22Rv1 (cell line): ENCODE measurements at regions not wholly inside any gene's neighbourhood (a gene's known extent, or its start where the extent isn't known, plus 50 kb on each side); places are given as distances from the start of the nearest gene placed in this dataset.

Source experiments
- CTCF ChIP-seq: fragments of 450-650 bp; IDR thresholded peaks from 2 replicates; pipeline ENCODE4 v1.5.1; 2017; ENCODE audit warnings: mild to moderate bottlenecking
- ZFX ChIP-seq: fragments of 450-650 bp; IDR thresholded peaks from 2 replicates; pipeline ENCODE4 v1.6.1; 2017; ENCODE audit warnings: antibody characterized with exemption, borderline replicate concordance

DNA sequence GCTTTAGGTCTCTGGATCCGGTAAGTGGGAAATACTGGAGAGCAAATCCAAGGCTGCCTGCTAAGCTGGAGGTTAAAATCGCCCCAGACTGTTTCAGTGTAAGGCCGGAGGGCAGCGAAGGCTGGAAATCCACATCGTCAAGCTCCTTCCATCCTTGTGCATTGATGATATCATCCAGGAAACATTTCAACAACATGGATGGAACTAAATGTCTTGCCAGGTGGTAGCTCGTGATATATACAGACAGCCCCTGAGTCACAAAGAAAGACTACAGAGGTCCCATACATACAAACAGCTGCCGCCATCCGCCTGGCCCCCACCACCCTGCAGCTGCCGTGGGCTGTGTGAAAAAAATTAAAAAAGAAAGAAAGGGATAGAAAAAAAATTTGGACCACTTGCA lies 148.9 kb upstream of the RBPJ start:
- TF ChIP-seq CTCF, result no peak
- no peak for TF ChIP-seq ZFX
